Bone marrow (tissue), 2 donors: ENCODE measurements at regions not wholly inside any gene's neighbourhood (a gene's known extent, or its start where the extent isn't known, plus 50 kb on each side); places are given as distances from the start of the nearest gene placed in this dataset.
"Not testable (repeated sequence)": the region's sequence is repeated elsewhere in the genome, so short reads cannot be mapped to it uniquely, and the experiment has no call there.

Source experiments
- DNase-seq, 2 donors: peaks; one replicate each; lab custom pipeline; 2025; lab: John Stamatoyannopoulos, UW

DNA sequence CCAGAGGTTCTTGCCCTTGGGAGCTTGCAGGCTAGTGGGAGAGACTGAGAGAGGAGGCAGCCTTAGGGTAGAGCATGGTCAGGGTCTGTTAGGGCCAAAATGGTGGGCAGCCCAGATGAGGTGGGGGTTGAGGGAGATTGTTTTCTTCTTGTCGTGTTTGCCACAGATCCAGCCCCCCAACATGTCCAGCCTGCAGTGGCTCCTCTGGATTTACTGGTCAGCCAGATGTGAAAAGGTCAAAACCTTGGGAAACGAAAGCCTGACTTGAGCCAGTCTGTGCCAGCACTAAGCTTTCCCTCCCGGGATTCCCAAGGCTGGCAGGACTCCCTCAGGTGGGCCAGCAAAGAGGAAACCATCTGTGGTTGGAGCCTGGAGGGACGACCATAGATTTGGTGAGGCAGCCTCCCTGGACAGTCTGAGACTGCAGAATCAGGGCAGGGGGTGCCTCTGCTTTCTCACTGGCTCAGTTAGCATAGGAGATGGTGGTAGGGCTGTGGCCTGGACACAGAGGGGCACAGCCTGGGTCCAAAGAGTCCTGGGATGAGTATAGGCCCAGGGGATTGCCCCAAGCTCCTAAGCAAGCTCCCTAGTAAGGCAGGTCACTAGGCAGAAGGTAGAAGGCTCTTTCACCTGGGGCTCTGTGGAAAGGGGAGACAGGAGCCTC is 51.2 kb upstream of the PRR23C start:
- no peak for DNase-seq

DNA sequence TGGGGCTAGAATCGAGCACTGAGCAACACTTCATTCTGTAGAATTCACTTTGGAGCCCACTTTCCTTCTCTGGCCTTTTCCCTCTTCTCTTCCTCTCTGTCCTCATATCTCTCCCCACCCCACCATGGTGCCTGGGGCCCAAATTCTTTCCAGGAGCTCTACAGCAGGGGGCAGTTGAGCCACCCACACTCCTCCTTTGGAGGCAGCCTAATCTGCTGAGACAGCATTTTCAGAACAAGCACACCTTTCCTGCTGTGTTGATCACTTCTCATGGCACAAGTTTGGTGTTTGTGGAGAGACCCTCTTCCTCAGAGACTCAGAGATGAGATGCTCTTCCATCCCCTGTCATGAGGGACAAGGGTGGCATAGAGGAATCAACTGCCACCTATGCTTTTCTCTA is 52.0 kb upstream of the PRR23C start:
- DNase-seq: no peak

DNA sequence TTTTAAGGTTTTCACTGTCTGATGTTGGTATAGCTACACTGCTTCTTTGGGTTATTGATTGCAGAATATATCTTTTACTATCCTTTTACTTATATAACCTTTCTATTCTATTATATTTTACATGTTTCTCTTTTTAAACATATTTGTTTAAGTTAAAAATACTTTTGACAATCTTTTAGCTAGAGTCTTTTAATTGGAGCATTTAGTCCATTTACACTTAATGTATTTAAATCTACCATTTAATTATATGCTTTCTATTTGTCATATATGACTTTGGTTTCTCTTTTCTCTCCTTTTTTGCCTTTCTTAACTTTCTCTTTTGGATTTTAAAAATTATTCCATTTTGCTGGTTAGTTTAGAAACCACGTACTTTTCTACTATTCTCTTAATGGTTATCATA is 53.7 kb upstream of the PRR23C start:
- DNase-seq: no peak

DNA sequence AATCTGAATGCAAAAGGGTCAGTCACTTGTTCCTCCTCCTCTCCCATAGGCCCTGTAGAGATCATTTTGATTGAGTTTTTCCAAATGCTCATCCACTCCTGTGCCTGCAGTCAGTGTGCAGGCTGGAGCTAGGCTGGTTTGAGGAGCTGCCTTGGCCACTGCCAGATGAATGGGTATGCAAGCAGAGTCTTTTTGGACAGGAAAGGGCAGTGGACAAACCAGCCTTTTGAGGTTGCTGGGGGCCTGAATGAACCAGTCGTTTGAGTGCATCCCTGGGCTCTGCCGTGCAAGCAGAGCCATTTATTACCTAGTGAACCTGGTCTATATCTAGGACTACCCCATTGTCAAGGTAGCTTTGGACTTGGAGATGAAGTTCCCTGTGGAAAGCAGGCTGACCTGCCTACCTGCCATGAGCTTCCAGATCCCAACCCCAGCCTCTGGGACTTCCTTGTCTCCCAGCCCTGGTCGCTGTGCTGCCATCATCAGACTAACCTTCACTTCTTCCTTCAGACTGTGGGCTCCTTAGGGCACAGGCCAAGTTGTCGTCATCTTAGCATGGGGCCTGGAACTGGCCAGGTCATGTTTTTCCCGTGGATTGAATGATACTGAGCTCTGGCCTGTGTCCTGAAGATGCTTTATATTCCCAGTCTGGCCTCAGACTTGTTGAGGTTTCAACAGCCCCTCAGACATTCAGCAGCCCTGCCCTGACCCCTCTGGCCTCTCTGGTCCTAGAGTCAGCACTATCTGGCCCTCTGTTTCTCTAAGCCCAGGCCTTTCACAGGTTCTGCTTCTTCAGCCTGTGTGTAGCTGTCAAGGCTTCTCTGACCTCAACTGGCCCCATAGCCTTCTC is 55.5 kb upstream of the PRR23C start:
- DNase-seq: no peak

DNA sequence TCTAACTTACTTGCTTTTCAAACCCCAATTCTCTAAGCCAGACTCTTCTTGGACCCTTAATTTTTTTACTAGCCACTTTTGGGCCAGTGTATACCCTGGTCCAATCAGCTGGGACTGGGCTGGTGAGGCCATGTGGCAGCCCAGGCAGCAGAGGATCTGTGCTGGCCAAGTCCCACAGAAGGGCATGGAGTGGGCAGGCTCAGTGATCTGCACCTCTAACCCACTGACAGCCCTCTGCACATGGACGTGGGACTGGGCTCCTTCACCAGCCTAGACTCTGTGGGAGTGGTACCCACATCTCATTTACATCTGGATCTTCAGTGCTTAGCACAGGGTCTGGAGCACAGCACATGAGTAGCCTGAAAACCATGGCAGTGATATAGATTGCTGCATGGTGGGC is 56.1 kb upstream of the PRR23C start:
- DNase-seq: no peak

DNA sequence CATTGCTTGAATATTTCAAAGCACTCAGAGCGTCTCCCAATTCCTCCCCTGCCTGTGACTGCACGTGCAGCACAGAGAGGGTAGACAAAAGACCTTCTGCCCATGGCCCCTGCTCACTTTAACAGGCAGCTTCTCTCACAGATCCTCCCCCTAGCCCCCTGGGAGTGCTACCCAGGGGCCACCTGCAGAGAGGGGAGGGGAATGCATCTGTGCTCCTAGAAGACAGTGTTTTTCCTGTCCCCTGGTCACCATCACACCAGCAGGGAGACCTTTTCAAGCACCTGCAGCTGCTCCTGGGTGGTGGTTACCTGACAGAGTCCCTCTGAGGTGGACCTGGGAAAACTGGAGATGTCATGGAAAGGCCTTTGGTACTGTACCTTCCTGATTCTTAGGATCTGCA is 56.7 kb upstream of the PRR23C start:
- no peak for DNase-seq

DNA sequence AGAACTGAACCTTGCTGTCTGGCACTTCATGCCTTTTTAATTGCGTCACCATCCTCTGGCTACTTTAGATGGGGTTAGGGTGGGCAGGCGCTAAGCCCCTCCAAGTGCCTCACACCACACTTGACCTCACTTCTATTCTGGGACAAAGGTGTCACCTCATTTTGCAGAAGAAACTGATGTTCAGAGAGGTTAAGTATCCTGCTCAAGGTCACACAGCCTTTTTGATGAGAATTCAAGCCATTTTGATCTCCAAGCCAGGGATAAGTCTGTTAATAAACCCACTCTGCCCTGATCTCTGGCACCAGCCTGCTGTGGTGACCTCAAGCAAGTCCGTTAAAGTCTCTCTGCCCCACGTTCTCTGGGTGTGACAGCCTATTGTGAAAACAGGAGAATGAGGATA is 58.8 kb upstream of the PRR23C start:
- no peak for DNase-seq

DNA sequence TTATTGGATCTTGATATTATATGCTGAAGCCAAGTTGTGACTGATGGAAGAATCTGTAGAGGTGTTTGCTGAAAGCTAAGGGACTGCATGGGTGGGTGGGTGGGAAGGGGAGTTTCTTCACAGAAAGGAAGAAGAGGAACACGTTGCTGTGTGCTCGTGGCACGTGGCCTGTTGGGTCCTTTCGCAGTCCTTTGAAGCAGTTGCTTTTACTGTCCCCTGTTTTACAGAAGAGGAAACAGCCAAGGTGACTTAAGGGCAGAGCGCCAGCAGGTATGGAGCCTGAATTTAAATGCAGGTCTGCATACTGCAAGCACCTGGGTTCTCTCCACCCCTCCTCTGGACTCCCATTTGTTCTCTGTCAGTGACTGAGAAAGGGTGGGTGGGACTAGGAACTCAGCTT is 59.4 kb upstream of the PRR23C start:
- no peak for DNase-seq

DNA sequence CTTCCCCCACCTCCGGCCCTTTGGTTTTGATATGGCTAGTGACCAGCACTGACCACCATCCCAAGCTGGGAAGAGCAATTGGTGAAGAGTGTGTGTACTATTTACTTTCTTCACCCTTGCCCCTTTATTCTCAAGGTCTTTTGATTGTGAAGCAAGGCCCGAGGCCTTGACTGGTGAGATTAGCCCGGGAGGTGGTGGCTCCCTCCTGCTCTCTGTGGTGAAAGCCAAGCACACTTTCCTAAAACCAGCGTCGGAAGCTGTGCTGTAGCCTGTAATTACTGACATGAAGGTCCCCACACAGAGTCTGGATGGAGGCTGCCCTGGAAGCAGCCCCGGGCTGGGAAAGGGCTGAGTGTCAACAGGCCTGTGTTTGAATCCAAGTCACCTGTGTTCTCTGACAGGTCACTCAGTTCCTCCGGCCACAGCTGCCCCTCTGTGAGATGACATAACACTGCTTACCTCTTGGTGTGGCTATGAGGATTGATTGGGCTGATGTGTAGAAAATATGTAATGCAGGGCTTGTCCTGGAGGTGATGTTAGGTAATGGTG is 60.5 kb upstream of the PRR23C start:
- DNase-seq: no peak

DNA sequence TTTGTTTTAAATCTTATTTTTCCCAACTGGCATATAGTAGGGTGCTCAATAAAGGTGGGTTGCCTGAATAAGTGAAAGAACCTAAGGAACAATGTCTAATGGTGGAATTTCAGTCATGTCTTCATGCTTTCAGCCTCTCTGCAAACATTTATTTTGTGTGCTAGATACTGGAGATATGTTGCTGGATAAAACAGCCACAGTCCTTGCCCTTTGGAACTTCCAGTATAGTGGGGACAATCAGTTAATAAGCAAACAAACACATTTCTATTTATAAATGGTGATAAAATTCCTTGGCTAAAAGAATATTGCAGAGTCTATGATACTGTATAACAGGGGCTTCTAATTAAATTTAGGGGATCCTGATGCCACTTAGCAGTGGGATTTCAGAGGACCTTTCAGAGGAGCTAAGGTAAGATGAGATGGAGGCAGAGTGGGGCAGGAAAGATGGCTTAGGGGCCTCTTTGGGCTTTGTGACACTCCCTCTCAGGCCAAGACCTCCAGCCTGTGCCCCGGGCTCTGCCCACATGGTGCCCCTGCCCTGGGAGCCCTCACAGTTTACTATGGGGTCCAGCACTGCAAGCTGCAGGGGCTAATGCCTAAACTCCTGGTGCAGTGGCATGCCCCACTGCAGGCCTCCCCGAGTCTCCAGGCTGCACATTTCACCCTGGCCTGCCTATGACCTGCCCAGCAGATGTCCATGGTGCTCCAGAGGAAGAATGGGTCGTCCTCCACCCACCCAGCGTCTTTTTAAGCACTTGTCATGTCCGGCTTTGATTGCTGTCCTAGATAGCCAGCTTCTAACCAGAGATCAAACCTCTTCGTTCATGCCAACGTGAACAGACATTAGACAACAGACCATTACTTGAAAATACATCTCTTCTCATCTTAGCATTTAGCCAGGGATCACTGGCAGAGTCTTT is 61.6 kb upstream of the PRR23C start:
- DNase-seq: no peak

DNA sequence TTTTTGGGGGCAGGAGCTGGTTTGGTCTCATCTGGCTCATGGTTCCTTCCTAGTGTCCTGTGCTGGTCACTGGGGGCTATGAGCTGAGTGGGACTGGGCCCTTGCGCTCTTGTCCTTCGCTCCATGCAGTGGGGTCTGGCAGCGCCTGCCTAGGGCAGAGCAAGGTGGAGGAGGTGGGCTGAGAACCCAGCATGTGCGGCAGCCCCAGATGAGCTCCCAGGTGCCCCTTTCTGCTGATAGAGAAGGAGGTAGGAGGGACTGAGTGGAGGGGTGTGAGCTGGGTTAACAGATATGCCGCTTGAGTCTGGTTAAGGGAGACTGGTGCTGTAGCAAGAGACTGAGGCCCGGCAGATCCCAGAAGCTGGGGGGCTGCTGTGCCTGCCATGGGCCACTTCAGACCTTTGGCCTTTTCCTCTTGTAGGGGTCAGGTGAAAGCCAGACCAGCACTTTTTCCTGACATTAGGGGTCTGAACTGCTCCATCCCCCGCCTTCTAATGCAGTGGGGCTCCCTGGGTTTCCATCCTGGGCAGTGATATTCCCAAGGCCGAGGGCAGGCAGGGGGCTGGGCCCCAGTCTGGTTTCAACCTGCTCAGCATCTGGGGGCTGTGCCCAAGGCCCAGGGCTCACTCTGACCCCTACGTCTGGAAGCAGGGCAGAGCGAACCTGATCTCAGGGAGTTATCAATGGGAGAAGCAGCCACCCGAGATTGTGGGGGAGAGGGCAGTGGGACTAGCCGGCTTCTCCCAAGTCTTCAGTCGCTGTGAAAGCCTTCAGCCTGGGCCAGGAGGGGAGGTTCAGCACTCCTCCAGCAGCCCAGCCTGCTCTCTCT is 62.9 kb upstream of the PRR23C start:
- no peak for DNase-seq

DNA sequence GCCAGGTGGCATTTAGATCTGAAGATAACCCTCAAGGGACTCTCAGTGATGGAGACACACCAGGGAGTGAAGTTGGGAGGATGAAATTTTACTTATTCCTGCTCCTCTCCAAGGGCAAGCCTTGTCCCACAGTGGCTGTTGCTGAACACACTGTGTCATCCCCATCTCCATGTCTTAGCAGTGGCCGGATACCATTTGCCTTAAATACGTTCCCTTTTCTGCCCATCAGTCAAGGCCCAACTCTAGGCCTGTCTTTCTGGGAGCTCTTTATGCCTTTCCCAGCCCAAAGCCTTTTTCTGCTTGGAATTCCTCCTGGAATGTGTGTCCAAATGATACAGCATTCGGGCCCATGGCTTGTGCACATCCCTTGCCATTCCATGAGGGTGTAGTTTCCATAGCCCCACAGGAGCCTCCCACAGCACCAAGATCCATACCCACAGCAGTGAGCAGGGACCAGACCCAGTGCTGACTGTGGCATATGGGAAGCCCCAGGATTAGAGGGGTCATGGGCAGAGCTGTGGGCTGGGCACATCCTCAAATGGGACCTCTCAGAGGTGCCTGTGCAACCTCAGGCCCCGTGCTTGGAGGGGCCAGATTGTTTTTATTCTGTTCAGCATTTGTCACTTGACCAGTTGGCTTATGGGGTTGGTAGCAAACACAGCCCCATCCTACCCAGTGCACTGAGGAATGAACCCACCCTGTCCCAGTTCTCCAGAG is 63.7 kb upstream of the PRR23C start:
- no peak for DNase-seq

DNA sequence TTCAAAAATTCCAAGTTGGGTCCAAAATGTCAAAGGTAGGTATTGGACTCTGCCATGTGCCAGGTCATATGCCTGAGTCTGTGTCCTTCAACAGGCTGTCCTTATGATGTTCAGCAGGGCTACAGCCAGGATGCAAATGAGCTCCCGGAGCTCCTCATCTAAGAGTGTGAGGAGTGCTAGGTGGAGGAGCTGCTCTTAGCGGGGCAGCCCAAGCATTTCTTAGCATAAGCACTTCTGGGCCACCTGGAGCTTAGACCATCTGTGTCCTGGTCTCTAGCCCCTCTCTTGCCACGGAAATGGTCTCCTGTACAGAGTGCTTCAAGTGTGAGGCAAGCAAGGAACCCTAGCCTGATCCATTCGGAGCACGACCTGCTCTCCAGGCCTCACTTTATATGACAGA is 64.6 kb upstream of the PRR23C start:
- no peak for DNase-seq

DNA sequence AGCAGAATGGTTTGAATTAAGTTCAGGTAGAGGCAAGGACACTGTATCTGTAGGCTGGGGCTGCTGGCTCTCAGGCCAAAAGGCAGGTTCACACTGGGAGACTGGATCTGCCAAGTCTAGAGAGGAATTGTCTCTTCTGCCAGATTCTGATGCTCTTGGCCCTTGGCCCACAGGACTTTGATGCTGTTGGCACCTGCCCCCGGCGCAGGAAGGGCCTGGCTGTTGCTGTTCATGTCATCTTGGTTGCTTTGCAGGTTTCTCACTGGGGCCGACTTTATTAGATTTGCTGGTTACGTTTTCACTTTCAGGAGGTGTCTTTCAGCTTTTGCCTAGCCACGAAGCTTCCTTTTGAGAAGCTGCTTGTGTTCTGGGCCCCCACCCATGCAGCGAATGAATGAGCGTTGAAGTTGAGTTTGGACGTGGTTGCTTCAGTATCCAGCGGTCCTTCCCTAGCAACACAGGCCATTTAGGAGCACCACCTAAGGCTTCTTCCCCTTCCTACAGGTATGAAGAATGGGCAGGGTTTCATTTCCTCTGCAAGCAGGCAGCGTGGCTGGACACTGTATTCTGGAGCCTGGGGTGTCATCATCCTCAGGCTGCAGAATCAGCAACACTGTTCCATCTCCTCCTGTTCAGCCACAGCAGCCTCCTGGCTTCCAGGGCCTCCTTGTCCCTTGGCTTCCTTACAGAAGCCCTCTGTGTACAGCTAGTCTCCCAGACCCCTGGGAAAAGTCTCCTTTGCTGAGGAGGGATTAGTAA is 65.6 kb upstream of the PRR23C start:
- DNase-seq: no peak

DNA sequence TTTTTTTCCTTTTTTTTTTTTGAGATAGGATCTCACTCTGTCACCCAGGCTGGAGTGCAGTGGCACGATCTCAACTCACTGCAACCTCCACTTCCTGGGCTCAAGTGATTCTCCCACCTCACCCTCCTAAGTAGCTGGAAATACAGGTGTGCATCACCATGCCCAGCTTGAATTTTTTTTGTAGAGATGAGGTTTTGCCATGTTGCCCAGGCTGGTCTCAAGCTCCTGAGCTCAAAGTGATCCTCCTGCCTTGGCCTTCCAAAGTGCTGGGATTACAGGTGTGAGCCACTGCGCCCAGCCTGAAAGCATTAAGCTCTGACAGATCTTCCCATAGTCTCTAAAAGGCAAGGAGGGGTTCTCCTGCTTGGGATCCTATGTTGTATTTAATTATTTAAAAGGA is 66.2 kb upstream of the PRR23C start:
- DNase-seq: not testable (repeated sequence)

DNA sequence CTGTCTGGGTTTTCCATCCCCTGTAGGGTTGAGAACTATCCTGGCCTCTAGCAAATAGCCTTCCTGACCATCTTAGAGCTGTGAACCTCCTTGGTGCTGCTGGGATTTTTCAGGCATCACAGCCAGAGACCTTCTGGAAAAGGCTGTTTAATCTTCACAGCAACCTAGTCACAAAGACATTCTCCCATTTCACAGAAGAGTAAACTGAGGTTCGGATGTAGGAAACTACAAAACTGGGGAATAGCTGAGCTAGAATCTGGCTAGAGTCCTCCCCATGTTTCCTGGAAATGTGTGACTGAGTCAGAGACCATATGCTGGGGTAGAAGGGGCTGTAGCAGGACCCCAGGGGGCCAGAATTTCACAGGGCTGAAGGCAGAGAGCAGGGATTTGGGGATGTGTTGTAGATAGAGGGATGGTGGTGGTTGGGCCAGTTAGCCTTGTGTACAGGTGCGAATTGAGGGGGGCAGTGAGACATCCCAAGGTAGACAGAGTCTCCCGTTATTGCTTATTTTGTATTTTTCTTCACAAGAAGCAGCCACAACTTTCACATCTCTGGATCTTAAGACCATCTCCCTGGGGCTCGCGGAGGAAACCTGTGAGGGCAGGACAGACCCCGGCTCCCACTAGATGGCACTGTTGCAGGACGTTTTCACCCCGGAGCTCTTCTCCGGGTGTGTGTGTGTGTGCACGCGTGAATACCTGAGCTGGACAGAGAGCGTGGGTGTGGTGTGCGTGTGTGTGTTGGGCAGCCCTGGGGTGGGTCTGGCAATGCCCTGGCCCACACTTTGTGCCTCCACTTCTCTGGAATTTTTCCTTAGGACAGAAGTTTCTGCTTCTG is 66.9 kb upstream of the PRR23C start:
- DNase-seq: peak in 1 of 2 donors; percentile 6

DNA sequence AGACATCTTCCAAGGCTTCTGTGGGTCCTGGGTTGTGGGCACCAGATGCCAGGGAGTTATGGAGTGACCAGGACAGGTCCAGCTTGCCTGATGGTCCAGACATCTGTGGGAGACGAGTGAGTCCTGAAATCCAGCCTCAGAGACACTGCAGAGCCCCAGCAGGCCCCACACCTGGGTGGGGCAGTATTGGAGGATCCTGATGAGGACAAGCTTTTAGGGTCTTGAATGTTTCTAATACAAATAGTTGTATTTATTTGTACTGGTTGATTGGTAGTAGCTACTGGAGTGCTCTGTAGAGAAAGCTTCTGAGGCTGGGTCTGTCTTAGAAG is 67.5 kb upstream of the PRR23C start:
- DNase-seq: no peak

DNA sequence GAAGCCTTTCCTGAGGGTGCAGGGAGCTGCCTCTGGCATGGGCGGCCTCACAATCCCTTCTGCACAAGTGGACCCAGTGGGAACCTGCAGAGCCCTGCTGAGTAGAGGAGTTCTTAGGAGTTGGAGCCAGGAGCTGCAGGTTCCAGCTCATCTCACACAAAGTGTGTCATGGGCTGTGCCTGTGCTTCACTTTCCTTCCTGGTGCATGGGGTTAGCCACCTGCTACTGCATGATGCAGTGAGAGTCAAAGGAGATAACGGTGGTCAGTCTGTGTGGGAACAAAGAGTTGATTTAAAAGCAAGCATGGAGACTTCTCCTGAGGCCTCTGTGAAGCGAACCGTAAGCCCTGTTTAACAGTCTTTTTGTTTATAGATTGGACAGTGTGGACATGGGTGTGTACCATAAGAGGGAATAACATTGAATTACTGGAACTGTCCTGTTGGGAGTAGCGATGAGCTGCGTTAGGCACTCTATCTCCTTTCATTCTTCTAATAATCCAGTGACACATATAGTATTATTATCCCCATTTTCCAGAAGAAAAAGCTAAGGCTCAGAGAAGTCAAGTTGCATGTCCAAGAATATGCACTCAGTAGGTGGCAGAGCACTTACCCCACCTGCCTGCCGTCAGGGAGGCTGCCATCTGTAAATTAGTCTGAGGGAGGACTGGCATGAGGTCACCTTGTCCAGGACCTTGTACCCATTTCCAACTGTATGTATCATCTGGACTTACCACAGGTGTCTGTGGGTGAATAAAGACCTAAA is 68.7 kb upstream of the PRR23C start:
- no peak for DNase-seq

DNA sequence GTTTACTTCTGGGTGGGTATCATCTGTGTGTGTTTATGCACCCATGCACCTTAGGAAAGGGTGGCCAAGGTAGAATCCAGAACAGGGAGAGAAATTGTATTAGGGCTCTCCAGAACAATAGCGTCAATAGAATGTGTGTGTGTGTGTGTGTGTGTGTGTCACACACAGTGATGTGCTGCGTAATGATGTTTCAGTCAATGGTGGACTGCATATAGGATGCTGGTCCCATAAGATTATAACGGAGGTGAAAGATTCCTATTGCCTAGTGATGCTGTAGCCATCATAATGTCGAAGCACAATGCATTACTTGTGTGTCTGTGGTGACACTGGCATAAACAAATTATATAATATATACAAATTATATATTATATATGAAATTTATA is 69.3 kb upstream of the PRR23C start:
- DNase-seq: no peak
